RPMI7951 (cell line): ENCODE measurements at regions not wholly inside any gene's neighbourhood (a gene's known extent, or its start where the extent isn't known, plus 50 kb on each side); places are given as distances from the start of the nearest gene placed in this dataset.

Source experiments
- DNase-seq: peaks from one replicate; pipeline ENCODE4 v3.0.0-alpha.2; 2012; ENCODE audit warnings: low read depth

- DNase-seq: no peak
Observed at GRCh38 chr1:55547405-55547804, 332.2 kb upstream of the USP24 start.

DNA sequence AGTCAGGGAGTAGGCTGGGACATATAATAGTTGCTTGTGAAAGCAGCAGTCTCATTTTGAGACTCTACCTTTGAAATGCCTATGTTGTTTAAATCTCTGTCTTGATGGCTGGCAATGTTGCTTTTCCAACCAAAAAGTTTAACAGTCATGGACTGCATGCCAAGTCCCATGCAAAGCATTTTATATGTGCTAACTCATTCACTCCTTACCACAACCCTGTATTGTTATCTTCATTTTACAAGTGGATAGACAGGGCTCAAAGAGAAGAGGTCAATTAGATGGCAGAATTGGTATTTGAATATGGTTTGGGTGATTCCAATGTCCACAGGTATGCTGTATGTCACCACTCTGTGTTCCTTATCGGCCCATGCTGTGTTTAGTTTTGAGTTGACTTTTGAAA lies 331.4 kb upstream of the USP24 start:
- no peak for DNase-seq

GRCh38 chr1:55544826-55545225 lies 329.7 kb upstream of the USP24 start:
- DNase-seq: no peak

GRCh38 chr1:55542901-55543504 lies 327.8 kb upstream of the USP24 start:
- DNase-seq: no peak

GRCh38 chr1:55541296-55541695 lies 326.1 kb upstream of the USP24 start:
- DNase-seq: no peak

DNA sequence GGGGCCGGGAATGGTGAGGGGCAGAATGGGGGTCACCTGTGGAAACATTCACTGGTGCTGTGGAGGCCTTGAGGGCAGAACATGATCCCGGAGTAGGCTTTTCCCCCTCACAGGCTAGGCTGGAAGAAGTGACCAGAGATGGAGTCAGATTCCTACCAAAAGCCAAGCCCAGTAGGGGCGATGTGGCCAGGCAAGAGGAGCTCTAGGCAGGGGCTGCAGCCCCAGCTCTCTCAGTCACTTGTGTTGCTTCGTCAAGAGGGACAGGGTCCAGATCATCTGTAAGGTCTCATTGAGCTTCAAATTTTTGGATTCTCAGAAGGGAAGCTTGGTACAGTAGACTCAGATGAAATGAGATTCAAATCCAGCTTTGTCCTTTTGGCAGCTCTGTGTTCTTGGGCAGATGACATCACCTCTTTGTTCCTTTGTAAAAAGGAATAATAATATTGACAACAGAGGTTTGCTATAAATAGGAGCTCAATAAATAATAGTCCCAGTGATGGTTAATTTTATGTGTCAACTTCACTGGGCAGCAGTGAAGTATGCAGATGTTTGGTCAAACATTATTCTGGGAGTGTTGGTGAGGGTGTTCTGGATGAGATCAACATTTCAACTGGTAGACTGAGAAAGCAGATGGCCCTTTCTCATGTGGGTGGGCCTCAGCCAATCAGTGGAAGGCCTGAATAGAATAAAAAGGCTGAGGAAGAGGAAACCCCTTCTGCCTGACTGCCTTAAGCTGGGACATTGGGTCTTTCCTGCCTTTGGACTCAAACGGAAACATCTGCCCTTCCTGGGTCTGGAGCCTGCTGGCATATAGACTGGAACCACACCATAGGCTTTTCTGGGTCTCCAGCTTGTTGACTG lies 324.7 kb upstream of the USP24 start:
- no peak for DNase-seq

DNA sequence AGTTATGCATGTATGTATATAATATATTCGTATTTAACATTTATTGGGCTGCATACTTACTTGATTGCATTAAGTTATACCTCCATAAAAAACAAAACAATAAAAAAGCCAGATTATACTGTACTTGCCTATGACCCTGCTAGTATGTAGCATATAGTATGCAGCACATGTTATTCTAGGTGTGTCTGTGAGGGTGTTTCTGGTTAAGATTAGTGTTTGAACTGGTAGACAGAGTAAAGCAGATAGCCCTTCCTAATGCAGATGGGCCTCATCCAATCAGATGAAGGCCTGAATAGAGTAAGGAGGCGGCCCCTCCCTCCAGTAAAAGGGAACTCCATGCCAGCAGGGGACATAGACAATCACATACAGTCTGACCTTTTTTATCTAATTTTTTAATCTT lies 323.3 kb upstream of the USP24 start:
- DNase-seq: no peak

DNA sequence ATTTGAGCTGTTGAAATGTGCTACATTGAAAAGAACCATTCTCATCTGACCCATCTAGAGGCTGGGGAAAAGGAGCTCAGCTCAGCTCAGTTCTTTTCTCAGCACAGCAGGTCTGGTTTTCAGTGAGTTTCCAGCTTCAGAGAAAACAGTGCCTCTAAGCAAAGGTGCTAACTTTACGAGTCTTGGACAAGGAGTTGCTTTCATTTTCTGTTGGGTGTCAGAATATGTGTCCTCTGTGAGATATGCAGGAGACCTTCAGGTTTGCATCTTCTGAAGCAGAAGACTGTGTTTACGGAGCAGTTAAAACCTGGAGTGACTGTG lies 321.3 kb upstream of the USP24 start:
- peak; percentile 39 for DNase-seq

DNA sequence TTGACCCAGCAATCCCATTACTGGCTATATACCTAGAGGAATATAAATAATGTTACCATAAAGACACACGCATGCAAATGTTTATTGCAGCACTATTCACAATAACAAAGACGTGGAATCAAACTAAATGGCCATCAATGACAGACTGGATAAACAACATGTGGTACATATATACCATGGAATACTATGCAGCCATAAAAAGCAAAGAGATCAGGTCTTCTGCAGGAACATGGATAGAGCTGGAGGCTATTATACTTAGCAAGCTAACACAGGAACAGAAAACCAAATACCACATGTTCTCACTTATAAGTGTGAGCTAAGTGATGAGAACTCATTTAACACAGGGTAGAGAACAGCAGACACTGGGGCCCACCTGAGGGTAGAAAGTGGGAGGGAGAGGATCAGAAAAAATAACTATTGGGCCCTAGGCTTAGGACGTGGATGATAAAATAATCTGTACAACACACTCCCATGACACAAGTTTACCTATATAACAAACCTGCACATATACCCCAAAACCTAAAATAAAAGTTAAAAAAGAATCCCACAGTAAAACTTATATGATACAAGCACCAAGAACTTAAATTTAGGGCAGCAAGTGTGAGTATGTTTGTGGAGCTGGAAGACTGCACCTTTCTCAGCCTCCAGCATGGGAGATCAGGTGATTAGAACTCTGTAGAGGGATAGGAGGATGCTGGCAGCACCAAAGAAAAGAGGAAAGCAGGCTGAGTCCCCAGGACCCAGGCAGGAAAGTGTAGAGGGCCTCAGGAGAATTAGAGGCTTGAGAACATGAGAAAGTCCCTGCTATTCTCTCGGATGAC lies 320.8 kb upstream of the USP24 start:
- DNase-seq: no peak

- no peak for DNase-seq
Observed at GRCh38 chr1:55534565-55535121, 319.5 kb upstream of the USP24 start.

DNA sequence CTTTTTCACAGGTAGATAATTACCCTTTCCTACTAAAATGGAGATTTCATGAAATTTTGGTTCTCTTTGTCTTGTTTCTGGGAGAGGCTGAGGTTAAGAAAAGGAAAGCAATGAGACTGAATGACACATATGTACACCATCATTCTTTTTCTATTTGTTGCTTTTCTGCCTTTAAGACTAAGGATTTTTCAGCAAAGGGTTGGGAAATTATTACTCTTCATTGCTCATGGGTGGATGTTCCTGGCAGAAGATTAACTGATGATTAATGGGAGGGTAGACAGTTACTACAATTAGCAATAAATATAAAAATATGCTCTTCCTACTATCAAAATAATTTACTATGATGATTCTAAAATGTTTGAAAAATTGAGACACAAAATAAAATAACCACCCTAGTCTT lies 316.5 kb upstream of the USP24 start:
- no peak for DNase-seq

GRCh38 chr1:55530749-55531478 lies 315.8 kb upstream of the USP24 start:
- DNase-seq: no peak

DNA sequence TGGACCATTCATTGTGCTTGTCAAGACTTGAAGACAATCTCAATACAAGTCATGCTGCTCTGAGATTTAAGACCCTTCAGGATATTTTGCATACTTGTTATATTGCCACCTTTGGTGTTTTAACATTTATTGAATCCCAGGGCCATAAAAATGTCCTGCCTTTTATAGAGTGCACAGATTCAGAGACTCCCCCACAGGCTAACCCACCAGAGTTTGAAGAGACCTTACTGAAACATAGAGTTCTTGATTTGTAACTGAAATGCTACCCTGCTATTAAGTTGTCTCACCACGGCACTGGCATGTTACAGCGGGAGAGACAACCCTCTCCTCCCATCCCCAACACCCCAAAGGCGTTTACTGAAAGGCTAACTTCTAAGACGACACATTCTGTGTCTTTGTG lies 313.9 kb upstream of the USP24 start:
- DNase-seq: no peak

DNA sequence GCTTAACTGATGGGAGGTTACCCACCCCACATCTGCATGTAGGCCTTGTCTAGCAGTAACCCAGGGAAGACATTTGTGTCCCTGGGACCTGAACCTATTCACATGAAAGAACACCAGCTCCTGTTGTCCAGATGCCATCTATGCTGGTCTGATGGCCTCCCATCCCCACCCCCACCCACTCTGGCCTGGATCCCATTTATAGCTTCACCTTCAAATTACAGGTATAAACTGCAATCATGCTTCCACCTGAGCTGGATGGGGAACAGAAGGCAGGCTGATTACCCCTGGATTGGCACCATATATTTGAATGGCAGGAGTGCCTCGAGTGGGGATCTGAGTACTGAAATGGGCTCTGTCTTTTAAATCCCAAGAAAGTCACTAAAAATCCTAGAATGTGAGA lies 312.7 kb upstream of the USP24 start:
- DNase-seq: no peak

DNA sequence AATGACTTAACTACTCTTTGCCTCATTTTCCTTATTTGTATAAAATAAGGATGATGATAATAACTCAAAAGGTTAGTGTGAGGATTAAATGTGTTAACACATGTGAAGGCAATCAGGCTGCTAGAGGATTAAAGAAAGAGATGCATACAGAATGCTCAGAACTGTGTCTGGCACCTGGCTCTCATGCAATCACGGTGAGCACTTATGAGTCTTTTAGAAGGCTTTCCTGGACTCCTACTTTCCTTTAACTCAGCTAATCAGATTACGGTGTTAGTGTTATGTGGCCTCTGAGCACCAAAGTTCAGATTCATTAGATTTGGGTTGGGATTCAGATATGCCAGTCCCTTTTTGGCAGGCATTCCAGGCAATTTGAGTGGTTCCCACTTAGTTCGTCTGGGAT lies 311.6 kb upstream of the USP24 start:
- DNase-seq: no peak

- no peak for DNase-seq
Observed at GRCh38 chr1:55524006-55524405, 308.8 kb upstream of the USP24 start.

- DNase-seq: no peak
Observed at GRCh38 chr1:55522982-55523381, 307.8 kb upstream of the USP24 start.

- DNase-seq: no peak
Observed at GRCh38 chr1:55522353-55522903, 307.3 kb upstream of the USP24 start.

GRCh38 chr1:55520861-55521260 lies 305.7 kb upstream of the USP24 start:
- no peak for DNase-seq

GRCh38 chr1:55519937-55520683 lies 304.9 kb upstream of the USP24 start:
- no peak for DNase-seq

- no peak for DNase-seq
Observed at GRCh38 chr1:55519276-55519675, 304.1 kb upstream of the USP24 start.
